Fibroblast of skin of right quadriceps (primary cell): ENCODE measurements at regions not wholly inside any gene's neighbourhood (a gene's known extent, or its start where the extent isn't known, plus 50 kb on each side); places are given as distances from the start of the nearest gene placed in this dataset.
"Not testable (repeated sequence)": the region's sequence is repeated elsewhere in the genome, so short reads cannot be mapped to it uniquely, and the experiment has no call there.

ENCODE experiments used
- DNase-seq: peaks from one replicate; pipeline ENCODE4 v3.0.0-alpha.2; 2013

DNA sequence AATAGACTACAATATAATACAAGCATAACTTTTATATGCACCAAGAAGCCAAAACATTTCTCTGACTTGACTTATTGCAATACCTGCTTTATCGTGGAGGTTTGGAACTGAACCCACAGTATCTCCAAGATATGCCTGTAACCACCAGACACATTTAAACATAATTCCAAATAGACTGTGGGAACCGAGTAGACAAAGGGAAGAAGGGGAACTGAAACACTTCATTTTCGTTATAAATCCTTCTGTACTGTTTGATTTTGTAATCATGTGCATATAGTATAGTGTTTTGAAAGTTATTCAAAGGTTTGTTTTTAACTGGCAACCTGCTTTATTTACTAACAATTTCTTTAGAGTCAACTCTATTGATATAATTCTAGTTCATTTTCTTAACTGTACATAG is 154.9 kb upstream of the BEND6 start:
- DNase-seq: no peak

DNA sequence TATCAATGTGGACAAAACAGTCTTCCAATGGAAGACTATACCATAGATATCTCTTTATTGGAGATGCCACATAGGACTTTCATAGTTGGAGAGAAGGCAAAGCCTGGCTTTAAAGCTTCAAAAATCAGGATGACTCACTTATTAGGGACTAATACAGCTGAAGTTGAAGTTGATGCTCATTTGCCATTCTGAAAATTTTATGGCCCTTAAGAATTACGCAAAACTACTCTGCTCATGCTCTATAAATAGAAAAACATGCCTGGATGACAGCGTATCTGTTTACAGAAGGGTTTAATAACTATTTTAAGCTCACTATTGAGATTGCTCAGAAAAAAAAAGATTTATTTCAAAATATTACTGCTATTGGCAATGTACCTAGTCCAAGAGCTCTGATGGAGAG is 155.5 kb upstream of the DST start:
- peak; percentile 86 for DNase-seq

GRCh38 chr6:56796196-56796532 is 153.5 kb upstream of the DST start:
- peak; percentile 63 for DNase-seq

GRCh38 chr6:56795466-56796195 is 152.9 kb upstream of the DST start:
- peak; percentile 44 for DNase-seq

GRCh38 chr6:56794421-56794820 is 151.7 kb upstream of the DST start:
- no peak for DNase-seq

- no peak for DNase-seq
These were observed 151.2 kb upstream of the DST start for GRCh38 chr6:56793938-56794337.

- DNase-seq: no peak
These were observed 147.7 kb upstream of the DST start for GRCh38 chr6:56790414-56790813.

GRCh38 chr6:56789879-56790278 is 147.2 kb upstream of the DST start:
- DNase-seq: no peak

- DNase-seq: no peak
These were observed 146.7 kb upstream of the DST start for GRCh38 chr6:56789342-56789741.

GRCh38 chr6:56787209-56787608 is 144.5 kb upstream of the DST start:
- peak; percentile 36 for DNase-seq

DNA sequence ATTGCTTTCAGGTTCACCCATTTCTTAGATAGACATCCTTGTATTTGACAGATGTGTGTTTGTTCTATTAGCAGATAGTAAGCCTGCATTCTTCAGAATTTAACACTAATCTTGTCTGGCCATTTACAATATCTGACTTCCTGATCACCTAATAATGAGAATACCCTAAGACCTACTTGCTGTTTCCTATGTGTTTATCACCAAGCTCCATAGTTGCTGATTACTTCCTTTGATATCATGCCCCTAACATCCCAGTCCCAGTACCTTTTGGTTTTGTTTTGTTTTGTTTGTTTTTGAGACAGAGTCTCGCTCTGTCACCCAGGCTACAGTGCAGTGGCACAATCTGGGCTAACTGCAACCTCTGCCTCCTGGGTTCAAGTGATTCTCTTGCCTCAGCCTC is 143.6 kb upstream of the DST start:
- no peak for DNase-seq

DNA sequence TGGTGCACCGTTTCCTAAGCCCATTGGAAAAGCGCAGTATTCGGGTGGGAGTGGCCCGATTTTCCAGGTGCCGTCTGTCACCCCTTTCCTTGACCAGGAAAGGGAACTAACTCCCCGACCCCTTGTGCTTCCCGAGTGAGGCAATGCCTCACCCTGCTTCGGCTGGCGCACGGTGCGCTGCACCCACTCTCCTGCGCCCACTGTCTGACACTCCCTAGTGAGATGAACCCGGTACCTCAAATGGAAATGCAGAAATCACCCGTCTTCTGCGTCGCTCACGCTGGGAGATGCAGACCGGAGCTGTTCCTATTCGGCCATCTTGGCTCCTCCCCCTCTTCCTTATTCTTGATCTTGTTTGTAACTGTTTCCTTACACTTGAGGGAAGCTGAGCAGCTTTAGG is 142.8 kb upstream of the DST start:
- not testable (repeated sequence) for DNase-seq

DNA sequence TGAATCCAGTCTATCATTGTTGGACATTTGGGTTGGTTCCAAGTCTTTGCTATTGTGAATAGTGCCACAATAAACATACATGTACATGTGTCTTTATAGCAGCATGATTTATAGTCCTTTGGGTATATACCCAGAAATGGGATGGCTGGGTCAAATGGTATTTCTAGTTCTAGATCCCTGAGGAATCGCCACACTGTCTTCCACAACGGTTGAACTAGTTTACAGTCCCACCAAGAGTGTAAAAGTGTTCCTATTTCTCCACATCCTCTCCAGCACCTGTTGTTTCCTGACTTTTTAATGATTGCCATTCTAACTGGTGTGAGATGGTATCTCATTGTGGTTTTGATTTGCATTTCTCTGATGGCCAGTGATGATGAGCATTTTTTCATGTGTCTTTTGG is 137.4 kb upstream of the DST start:
- not testable (repeated sequence) for DNase-seq

DNA sequence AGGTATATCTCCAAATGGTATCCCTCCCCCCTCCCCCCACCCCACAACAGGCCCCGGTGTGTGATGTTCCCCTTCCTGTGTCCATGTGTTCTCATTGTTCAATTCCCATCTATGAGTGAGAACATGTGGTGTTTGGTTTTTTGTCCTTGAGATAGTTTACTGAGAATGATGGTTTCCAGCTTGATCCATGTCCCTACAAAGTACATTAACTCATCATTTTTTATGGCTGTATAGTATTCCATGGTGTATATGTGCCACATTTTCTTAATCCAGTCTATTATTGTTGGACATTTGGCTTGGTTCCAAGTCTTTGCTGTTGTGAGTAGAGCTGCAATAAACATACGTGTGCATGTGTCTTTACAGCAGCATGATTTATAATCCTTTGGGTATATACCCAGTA is 135.8 kb upstream of the DST start:
- DNase-seq: not testable (repeated sequence)

GRCh38 chr6:56775498-56776166 is 132.9 kb upstream of the DST start:
- no peak for DNase-seq

DNA sequence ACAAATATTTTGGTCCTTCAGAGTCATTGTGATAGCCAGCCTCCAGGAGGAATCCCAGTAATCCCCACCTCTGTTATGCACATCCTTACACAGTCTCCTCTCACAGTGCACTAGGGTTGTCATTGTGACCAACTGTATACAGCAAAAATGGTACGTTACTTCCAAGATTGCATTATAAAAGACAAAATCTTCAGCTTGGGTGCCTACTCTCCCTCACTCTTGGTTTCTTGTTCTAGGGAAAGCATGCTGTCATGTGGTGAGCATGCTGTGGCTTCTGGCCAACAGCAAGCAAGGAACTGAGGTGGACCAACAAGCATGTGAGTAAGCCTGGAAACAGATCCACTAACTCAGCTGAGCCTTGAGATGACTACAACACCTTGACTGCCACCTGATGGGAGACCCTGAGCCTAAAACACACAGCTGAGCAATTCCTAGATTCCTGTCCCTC is 130.1 kb upstream of the DST start:
- DNase-seq: peak; percentile 86

DNA sequence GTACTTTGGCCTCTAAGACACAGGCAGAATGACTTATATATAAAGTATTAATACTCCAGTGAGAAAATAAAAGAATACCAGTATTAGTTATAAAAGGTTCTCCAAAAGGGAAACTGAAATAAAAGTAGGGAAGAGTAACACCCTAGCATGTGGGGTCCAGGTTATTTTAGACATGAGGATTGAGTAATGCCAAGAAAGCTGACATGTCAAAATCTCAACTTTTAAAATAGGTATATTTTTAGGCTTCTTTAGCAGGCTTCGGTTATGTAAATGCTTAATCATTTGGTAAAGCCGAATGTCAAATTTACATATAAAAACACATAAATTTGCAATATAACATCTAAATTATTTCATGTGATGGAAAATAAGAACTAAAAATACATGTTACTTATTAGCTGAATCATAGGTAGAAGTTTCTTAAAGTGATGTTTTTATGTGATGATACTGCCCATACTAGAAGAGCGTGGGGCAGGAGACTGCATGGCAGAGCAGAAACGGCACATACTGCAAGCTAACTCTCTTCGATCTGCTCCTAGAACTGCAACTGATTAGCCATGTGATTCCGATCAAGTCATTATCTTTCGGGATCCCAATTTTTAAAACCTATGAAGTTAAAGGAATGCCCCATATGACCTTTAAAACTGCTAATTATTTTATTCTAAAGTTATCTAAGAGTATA is 129.4 kb upstream of the DST start:
- DNase-seq: no peak

DNA sequence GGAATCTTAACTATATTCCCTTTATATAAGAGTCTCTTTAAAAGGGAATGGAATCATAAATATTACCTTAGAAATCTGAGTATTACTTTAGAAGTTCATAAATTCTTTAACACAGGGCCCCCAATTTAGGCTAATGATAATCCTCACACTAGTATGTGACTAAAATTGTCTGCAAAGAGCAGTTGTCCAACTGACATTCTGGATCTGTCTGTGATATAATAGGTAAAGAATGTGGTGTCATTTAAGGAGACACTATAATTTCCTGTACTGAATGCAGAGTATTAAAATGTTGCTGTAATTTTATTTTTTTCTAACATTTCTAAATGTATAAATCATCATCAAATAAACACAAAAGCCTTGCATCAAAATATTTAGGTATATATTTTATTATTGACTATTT is 128.5 kb upstream of the DST start:
- DNase-seq: no peak

- DNase-seq: no peak
These were observed 127.4 kb upstream of the DST start for GRCh38 chr6:56770011-56770520.

- no peak for DNase-seq
These were observed 125.3 kb upstream of the DST start for GRCh38 chr6:56767892-56768531.

DNA sequence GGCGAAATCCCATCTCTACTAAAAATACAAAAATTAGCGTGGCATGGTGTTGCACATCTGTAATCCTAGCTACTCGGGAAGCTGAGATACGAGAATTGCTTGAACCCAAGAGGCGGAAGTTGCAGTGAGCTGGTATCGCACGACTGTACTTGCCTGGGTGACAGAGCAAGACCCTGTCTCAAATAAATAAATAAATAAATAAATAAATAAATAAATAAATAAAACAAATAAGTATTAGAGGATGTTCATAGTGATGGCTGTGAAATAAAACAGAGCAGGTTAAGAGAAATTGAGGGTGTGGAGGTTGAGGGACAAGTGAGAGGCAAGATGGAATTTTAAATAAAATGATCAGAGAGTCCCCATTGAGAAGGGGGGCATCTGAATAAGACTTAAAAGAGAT is 124.7 kb upstream of the DST start:
- no peak for DNase-seq

DNA sequence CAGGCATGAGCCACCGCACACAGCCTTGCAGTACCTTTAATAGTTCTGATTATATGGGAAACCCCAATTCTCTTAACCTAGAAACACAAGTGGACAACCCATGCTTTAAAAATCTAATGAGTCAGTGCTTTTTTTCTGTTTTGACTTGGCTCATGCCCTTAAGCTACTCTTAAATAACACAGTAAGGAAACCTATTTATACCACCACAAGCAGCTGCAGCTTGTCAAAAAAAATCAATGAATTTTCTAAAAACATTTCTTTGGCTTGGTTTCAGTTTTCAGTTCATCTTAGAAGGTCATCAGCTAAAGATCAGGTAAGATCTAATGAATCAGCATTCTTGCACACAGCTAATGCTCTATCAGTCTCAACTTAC is 124.1 kb upstream of the DST start:
- DNase-seq: peak; percentile 72

GRCh38 chr6:56766139-56766805 is 123.6 kb upstream of the DST start:
- no peak for DNase-seq
